Endothelial cell (in vitro differentiated cells): ENCODE measurements at regions not wholly inside any gene's neighbourhood (a gene's known extent, or its start where the extent isn't known, plus 50 kb on each side); places are given as distances from the start of the nearest gene placed in this dataset.

Experiments
- DNase-seq: peaks from one replicate; pipeline ENCODE4 v3.0.0; 2021; ENCODE audit warnings: low spot score
- H3K27ac Mint-ChIP-seq: one replicate; pipeline ENCODE4 v1.8.0; 2021; ENCODE audit warnings: mixed read lengths, inconsistent platforms; ENCODE audit not compliant: unreplicated experiment
- H3K27me3 Mint-ChIP-seq: one replicate; pipeline ENCODE4 v1.8.0; 2021; ENCODE audit warnings: mild to moderate bottlenecking, moderate library complexity, mixed read lengths, inconsistent platforms; ENCODE audit not compliant: unreplicated experiment
- H3K36me3 Mint-ChIP-seq: one replicate; pipeline ENCODE4 v1.8.0; 2021; ENCODE audit warnings: mild to moderate bottlenecking, low read depth, mixed read lengths, inconsistent platforms; ENCODE audit not compliant: unreplicated experiment
- H3K4me1 Mint-ChIP-seq: one replicate; pipeline ENCODE4 v1.8.0; 2021; ENCODE audit warnings: mild to moderate bottlenecking, mixed read lengths, inconsistent platforms; ENCODE audit not compliant: unreplicated experiment
- H3K4me3 Mint-ChIP-seq: one replicate; pipeline ENCODE4 v1.8.0; 2021; ENCODE audit warnings: mild to moderate bottlenecking, mixed read lengths, inconsistent platforms; ENCODE audit not compliant: unreplicated experiment
- H3K9me3 Mint-ChIP-seq: one replicate; pipeline ENCODE4 v1.8.0; 2021; ENCODE audit warnings: mixed read lengths, inconsistent platforms; ENCODE audit not compliant: unreplicated experiment
- CTCF ChIP-seq: fragments of 200-600 bp; sonication (generic); IDR thresholded peaks from one replicate; pipeline ENCODE4 v1.5.0; 2021; ENCODE audit warnings: antibody characterized with exemption; ENCODE audit not compliant: unreplicated experiment

DNA sequence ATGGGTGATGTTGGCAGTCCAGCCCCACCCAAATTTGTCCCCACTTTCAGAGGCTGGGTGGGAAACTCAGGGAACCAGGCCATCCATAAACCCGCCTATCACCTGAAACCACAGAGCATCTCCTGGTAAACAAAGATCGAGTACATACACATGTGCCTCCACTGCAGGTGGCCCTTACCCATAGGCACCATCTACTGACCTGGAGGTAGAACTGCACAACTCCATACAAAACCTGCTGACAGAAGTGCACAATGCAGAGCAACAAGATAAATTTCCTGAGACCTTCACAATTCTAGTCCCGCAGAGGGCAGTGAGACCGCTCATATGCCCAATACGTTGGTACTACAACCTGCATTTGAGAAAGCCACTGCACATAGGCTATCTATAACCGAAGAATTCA lies 856.3 kb downstream of the SUCLG1 start:
- Mint-ChIP-seq H3K9me3 (no peaks in the 10 kb centered on the region), H3K4me3 (no peak overlapping the region), H3K27ac (no peak overlapping the region), H3K36me3 (no peaks in the 10 kb centered on the region), H3K27me3 (no peaks in the 10 kb centered on the region), H3K4me1 (no peaks in the 10 kb centered on the region)
- DNase-seq, result no peak
- TF ChIP-seq CTCF, result no peak

GRCh38 chr2:83596592-83597282 lies 862.3 kb downstream of the SUCLG1 start:
- Mint-ChIP-seq H3K4me1 (no peaks in the 10 kb centered on the region), H3K4me3 (no peak overlapping the region), H3K27me3 (no peaks in the 10 kb centered on the region), H3K9me3 (no peaks in the 10 kb centered on the region), H3K27ac (no peak overlapping the region), H3K36me3 (no peaks in the 10 kb centered on the region)
- TF ChIP-seq CTCF, result no peak
- DNase-seq, result no peak

DNA sequence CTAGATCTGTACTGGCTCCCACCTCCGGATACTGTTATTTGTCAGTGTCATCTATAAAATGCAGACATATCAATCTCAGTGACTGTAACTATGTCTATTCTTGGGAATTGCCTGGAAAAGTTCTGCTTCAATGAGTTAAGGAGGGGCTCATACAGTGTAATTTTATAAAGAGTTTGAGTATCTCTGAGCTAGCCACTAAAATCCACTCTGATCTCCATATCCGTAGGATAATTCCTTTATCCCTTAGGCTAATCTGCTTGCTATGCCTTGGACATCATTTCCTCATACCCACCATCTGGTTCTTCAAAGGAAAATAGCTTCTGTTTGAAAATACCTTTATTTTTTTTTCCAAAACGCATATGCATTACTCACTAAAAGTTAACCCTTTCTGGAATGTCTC lies 863.2 kb downstream of the SUCLG1 start:
- no peaks in the 10 kb centered on the region for H3K36me3 Mint-ChIP-seq
- no peaks in the 10 kb centered on the region for H3K4me1 Mint-ChIP-seq
- no peak for DNase-seq
- no peak overlapping the region for H3K27ac Mint-ChIP-seq
- TF ChIP-seq CTCF, result no peak
- no peaks in the 10 kb centered on the region for H3K9me3 Mint-ChIP-seq
- no peaks in the 10 kb centered on the region for H3K27me3 Mint-ChIP-seq
- no peak overlapping the region for H3K4me3 Mint-ChIP-seq

GRCh38 chr2:83595121-83595690 lies 863.9 kb downstream of the SUCLG1 start:
- no peaks in the 10 kb centered on the region for H3K9me3 Mint-ChIP-seq
- no peaks in the 10 kb centered on the region for H3K4me1 Mint-ChIP-seq
- H3K36me3 Mint-ChIP-seq, result no peaks in the 10 kb centered on the region
- no peak for TF ChIP-seq CTCF
- no peak overlapping the region for H3K27ac Mint-ChIP-seq
- H3K4me3 Mint-ChIP-seq, result no peak overlapping the region
- H3K27me3 Mint-ChIP-seq, result no peaks in the 10 kb centered on the region
- DNase-seq, result no peak
